ENCODE measurements at regions not wholly inside any gene's neighbourhood (a gene's known extent, or its start where the extent isn't known, plus 50 kb on each side); places are given as distances from the start of the nearest gene placed in this dataset.

GRCh38 chr7:156309016-156309620, 331.5 kb upstream of the RNF32 start:
- H3K4me3 ChIP-seq (ENCODE audit: insufficient read length, low read depth) = no peak overlapping the region
- no peaks in the 10 kb centered on the region for H3K9me3 ChIP-seq (ENCODE audit: insufficient read depth, low read length)
- H3K36me3 ChIP-seq (ENCODE audit: insufficient read depth, insufficient read length, low read length) = no peaks in the 10 kb centered on the region
- H3K4me1 ChIP-seq (ENCODE audit: insufficient read depth, insufficient read length) = no peaks in the 10 kb centered on the region
- TF ChIP-seq YY1 (IDR thresholded peaks at IDR 0.05; ENCODE audit: insufficient read depth, insufficient read length) (no peak), SUZ12 (IDR thresholded peaks at IDR 0.05; ENCODE audit: extremely low read depth, insufficient read depth, insufficient read length) (no peak), ZNF274 (IDR thresholded peaks at IDR 0.05; ENCODE audit: low read depth, low read length) (no peak)
- DNase-seq (ENCODE audit: low read depth, low spot score) = no peak
- no peak overlapping the region for H3K9ac ChIP-seq (ENCODE audit: insufficient read length, low read depth)
- H3K27me3 ChIP-seq (ENCODE audit: insufficient read depth, insufficient read length) = no peaks in the 10 kb centered on the region

- Histone ChIP-seq H3K27me3 (ENCODE audit: insufficient read depth, insufficient read length) (no peaks in the 10 kb centered on the region), H3K9ac (ENCODE audit: insufficient read length, low read depth) (no peak overlapping the region), H3K9me3 (ENCODE audit: insufficient read depth, low read length) (no peaks in the 10 kb centered on the region), H3K36me3 (ENCODE audit: insufficient read depth, insufficient read length, low read length) (no peaks in the 10 kb centered on the region), H3K4me1 (ENCODE audit: insufficient read depth, insufficient read length) (no peaks in the 10 kb centered on the region), H3K4me3 (ENCODE audit: insufficient read length, low read depth) (no peak overlapping the region)
- TF ChIP-seq SUZ12 (IDR thresholded peaks at IDR 0.05; ENCODE audit: extremely low read depth, insufficient read depth, insufficient read length) = no peak
- TF ChIP-seq ZNF274 (IDR thresholded peaks at IDR 0.05; ENCODE audit: low read depth, low read length) = no peak
- no peak for TF ChIP-seq YY1 (IDR thresholded peaks at IDR 0.05; ENCODE audit: insufficient read depth, insufficient read length)
- DNase-seq (ENCODE audit: low read depth, low spot score) = no peak
Measured at GRCh38 chr7:156307193-156307592, 333.4 kb upstream of the RNF32 start.

GRCh38 chr7:156305351-156305750, 335.2 kb upstream of the RNF32 start:
- H3K27me3 ChIP-seq (ENCODE audit: insufficient read depth, insufficient read length) = no peaks in the 10 kb centered on the region
- DNase-seq (ENCODE audit: low read depth, low spot score) = no peak
- no peaks in the 10 kb centered on the region for H3K4me1 ChIP-seq (ENCODE audit: insufficient read depth, insufficient read length)
- no peak overlapping the region for H3K4me3 ChIP-seq (ENCODE audit: insufficient read length, low read depth)
- TF ChIP-seq ZNF274 (IDR thresholded peaks at IDR 0.05; ENCODE audit: low read depth, low read length) = no peak
- TF ChIP-seq SUZ12 (IDR thresholded peaks at IDR 0.05; ENCODE audit: extremely low read depth, insufficient read depth, insufficient read length) = no peak
- no peak for TF ChIP-seq YY1 (IDR thresholded peaks at IDR 0.05; ENCODE audit: insufficient read depth, insufficient read length)
- H3K9me3 ChIP-seq (ENCODE audit: insufficient read depth, low read length) = no peaks in the 10 kb centered on the region
- no peak overlapping the region for H3K9ac ChIP-seq (ENCODE audit: insufficient read length, low read depth)
- H3K36me3 ChIP-seq (ENCODE audit: insufficient read depth, insufficient read length, low read length) = no peaks in the 10 kb centered on the region

- Histone ChIP-seq H3K36me3 (ENCODE audit: insufficient read depth, insufficient read length, low read length) (no peaks in the 10 kb centered on the region), H3K9me3 (ENCODE audit: insufficient read depth, low read length) (peaks cover 15% of the 10 kb centered on the region), H3K9ac (ENCODE audit: insufficient read length, low read depth) (no peak overlapping the region), H3K4me3 (ENCODE audit: insufficient read length, low read depth) (no peak overlapping the region), H3K4me1 (ENCODE audit: insufficient read depth, insufficient read length) (no peaks in the 10 kb centered on the region), H3K27me3 (ENCODE audit: insufficient read depth, insufficient read length) (no peaks in the 10 kb centered on the region)
- no peak for DNase-seq (ENCODE audit: low read depth, low spot score)
- TF ChIP-seq ZNF274 (IDR thresholded peaks at IDR 0.05; ENCODE audit: low read depth, low read length) (no peak), SUZ12 (IDR thresholded peaks at IDR 0.05; ENCODE audit: extremely low read depth, insufficient read depth, insufficient read length) (no peak), YY1 (IDR thresholded peaks at IDR 0.05; ENCODE audit: insufficient read depth, insufficient read length) (no peak)
Measured at GRCh38 chr7:156282816-156283215, 357.8 kb upstream of the RNF32 start.

- no peak for DNase-seq (ENCODE audit: low read depth, low spot score)
- Histone ChIP-seq H3K9ac (ENCODE audit: insufficient read length, low read depth) (no peak overlapping the region), H3K4me3 (ENCODE audit: insufficient read length, low read depth) (no peak overlapping the region), H3K9me3 (ENCODE audit: insufficient read depth, low read length) (peaks cover 15% of the 10 kb centered on the region), H3K27me3 (ENCODE audit: insufficient read depth, insufficient read length) (no peaks in the 10 kb centered on the region), H3K36me3 (ENCODE audit: insufficient read depth, insufficient read length, low read length) (no peaks in the 10 kb centered on the region), H3K4me1 (ENCODE audit: insufficient read depth, insufficient read length) (no peaks in the 10 kb centered on the region)
- no peak for TF ChIP-seq SUZ12 (IDR thresholded peaks at IDR 0.05; ENCODE audit: extremely low read depth, insufficient read depth, insufficient read length)
- no peak for TF ChIP-seq YY1 (IDR thresholded peaks at IDR 0.05; ENCODE audit: insufficient read depth, insufficient read length)
- no peak for TF ChIP-seq ZNF274 (IDR thresholded peaks at IDR 0.05; ENCODE audit: low read depth, low read length)
Measured at GRCh38 chr7:156279635-156280034, 360.9 kb upstream of the RNF32 start.

GRCh38 chr7:156275292-156275691, 365.3 kb upstream of the RNF32 start:
- no peak for DNase-seq (ENCODE audit: low read depth, low spot score)
- TF ChIP-seq SUZ12 (IDR thresholded peaks at IDR 0.05; ENCODE audit: extremely low read depth, insufficient read depth, insufficient read length) (no peak), ZNF274 (IDR thresholded peaks at IDR 0.05; ENCODE audit: low read depth, low read length) (no peak), YY1 (IDR thresholded peaks at IDR 0.05; ENCODE audit: insufficient read depth, insufficient read length) (no peak)
- H3K4me1 ChIP-seq (ENCODE audit: insufficient read depth, insufficient read length) = no peaks in the 10 kb centered on the region
- H3K9me3 ChIP-seq (ENCODE audit: insufficient read depth, low read length) = no peaks in the 10 kb centered on the region
- H3K4me3 ChIP-seq (ENCODE audit: insufficient read length, low read depth) = no peak overlapping the region
- no peaks in the 10 kb centered on the region for H3K27me3 ChIP-seq (ENCODE audit: insufficient read depth, insufficient read length)
- no peaks in the 10 kb centered on the region for H3K36me3 ChIP-seq (ENCODE audit: insufficient read depth, insufficient read length, low read length)
- no peak overlapping the region for H3K9ac ChIP-seq (ENCODE audit: insufficient read length, low read depth)

GRCh38 chr7:156274557-156274956, 366.0 kb upstream of the RNF32 start:
- no peaks in the 10 kb centered on the region for H3K9me3 ChIP-seq (ENCODE audit: insufficient read depth, low read length)
- no peak overlapping the region for H3K4me3 ChIP-seq (ENCODE audit: insufficient read length, low read depth)
- no peaks in the 10 kb centered on the region for H3K36me3 ChIP-seq (ENCODE audit: insufficient read depth, insufficient read length, low read length)
- no peak for TF ChIP-seq ZNF274 (IDR thresholded peaks at IDR 0.05; ENCODE audit: low read depth, low read length)
- no peak for TF ChIP-seq SUZ12 (IDR thresholded peaks at IDR 0.05; ENCODE audit: extremely low read depth, insufficient read depth, insufficient read length)
- TF ChIP-seq YY1 (IDR thresholded peaks at IDR 0.05; ENCODE audit: insufficient read depth, insufficient read length) = no peak
- DNase-seq (ENCODE audit: low read depth, low spot score) = no peak
- no peaks in the 10 kb centered on the region for H3K27me3 ChIP-seq (ENCODE audit: insufficient read depth, insufficient read length)
- H3K4me1 ChIP-seq (ENCODE audit: insufficient read depth, insufficient read length) = no peaks in the 10 kb centered on the region
- no peak overlapping the region for H3K9ac ChIP-seq (ENCODE audit: insufficient read length, low read depth)
